H1 (cell line): ENCODE measurements at regions not wholly inside any gene's neighbourhood (a gene's known extent, or its start where the extent isn't known, plus 50 kb on each side); places are given as distances from the start of the nearest gene placed in this dataset.

Source experiments
- ZNF274 ChIP-seq: IDR thresholded peaks from 2 replicates; pipeline ENCODE4 v1.7.0; 2012; ENCODE audit warnings: low read length, borderline replicate concordance; ENCODE audit errors: extremely low read depth
- TF ChIP-seq, protein P1 (sequence below): IDR thresholded peaks from 2 replicates; pipeline ENCODE4 v1.6.1; 2012; ENCODE audit warnings: inconsistent platforms

DNA sequence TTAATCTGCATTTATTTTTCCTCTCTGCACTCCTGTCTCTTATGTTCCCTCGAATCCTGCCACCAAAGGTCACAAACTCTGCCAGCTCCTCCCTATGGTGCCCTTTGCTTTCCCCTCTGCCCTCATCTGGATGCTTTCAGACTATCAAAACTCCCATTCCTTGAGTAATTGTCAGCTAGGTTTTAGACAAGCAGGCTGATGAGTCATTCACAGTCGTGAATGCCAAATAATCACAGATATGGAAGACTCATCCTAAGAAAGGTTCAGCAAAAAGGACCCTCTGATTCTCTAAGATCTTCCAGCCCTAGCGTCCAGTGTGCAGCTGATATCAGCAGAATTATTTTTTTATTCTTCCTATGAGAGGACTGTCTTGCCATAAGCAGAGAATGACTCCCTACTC is 104.5 kb upstream of the NUDT12 start (continued):
- TF ChIP-seq, protein P1, sequence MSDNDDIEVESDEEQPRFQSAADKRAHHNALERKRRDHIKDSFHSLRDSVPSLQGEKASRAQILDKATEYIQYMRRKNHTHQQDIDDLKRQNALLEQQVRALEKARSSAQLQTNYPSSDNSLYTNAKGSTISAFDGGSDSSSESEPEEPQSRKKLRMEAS, result no peak
- TF ChIP-seq ZNF274, result no peak
